Neural progenitor cell (in vitro differentiated cells): ENCODE measurements at regions not wholly inside any gene's neighbourhood (a gene's known extent, or its start where the extent isn't known, plus 50 kb on each side); places are given as distances from the start of the nearest gene placed in this dataset.

Experiments
- CTCF ChIP-seq: fragments of 200-600 bp; sonication (generic); IDR thresholded peaks from 2 replicates; pipeline ENCODE4 v1.5.1; 2017; ENCODE audit warnings: antibody characterized with exemption, mild to moderate bottlenecking
- EZH2 ChIP-seq: fragments of 200-600 bp; sonication (generic); IDR thresholded peaks from 2 replicates; pipeline ENCODE4 v1.6.1; 2017; ENCODE audit warnings: antibody characterized with exemption, mild to moderate bottlenecking, moderate library complexity
- EZH2phosphoT487 ChIP-seq: fragments of 200-600 bp; sonication (generic); IDR thresholded peaks from 2 replicates; pipeline ENCODE4 v1.6.1; 2017; ENCODE audit warnings: antibody characterized with exemption

GRCh38 chr4:116064331-116064730 is 950.9 kb upstream of the NDST4 start:
- TF ChIP-seq CTCF, result no peak
- TF ChIP-seq EZH2, result no peak
- TF ChIP-seq EZH2phosphoT487, result no peak
